ENCODE measurements at regions not wholly inside any gene's neighbourhood (a gene's known extent, or its start where the extent isn't known, plus 50 kb on each side); places are given as distances from the start of the nearest gene placed in this dataset.
A peak's percentile ranks its signal among the peaks of the same experiment; 100 is the strongest.

- H3K4me3 ChIP-seq (ENCODE audit: low read depth, low read length) = no peak overlapping the region
- DNase-seq (ENCODE audit: low read depth) = no peak
- no peak for TF ChIP-seq CTCF (IDR thresholded peaks at IDR 0.05; ENCODE audit: insufficient read depth, low read depth, low read length, missing control alignments)
Observed at GRCh38 chr12:108000111-108000510, 129.0 kb upstream of the WSCD2 start.

- H3K4me3 ChIP-seq (ENCODE audit: low read depth, low read length) = no peak overlapping the region
- peak; percentile 8 for DNase-seq (ENCODE audit: low read depth)
- TF ChIP-seq CTCF (IDR thresholded peaks at IDR 0.05; ENCODE audit: insufficient read depth, low read depth, low read length, missing control alignments) = no peak
Observed at GRCh38 chr12:108004319-108004718, 124.8 kb upstream of the WSCD2 start.

- H3K4me3 ChIP-seq (ENCODE audit: low read depth, low read length) = no peak overlapping the region
- TF ChIP-seq CTCF (IDR thresholded peaks at IDR 0.05; ENCODE audit: insufficient read depth, low read depth, low read length, missing control alignments) = no peak
- DNase-seq (ENCODE audit: low read depth) = peak; percentile 2
Observed at GRCh38 chr12:108008163-108008905, 120.8 kb upstream of the WSCD2 start.

- no peak for DNase-seq (ENCODE audit: low read depth)
- TF ChIP-seq CTCF (IDR thresholded peaks at IDR 0.05; ENCODE audit: insufficient read depth, low read depth, low read length, missing control alignments) = no peak
- no peak overlapping the region for H3K4me3 ChIP-seq (ENCODE audit: low read depth, low read length)
Observed at GRCh38 chr12:108009442-108010070, 119.5 kb upstream of the WSCD2 start.

GRCh38 chr12:108016022-108016564, 113.0 kb upstream of the WSCD2 start:
- H3K4me3 ChIP-seq (ENCODE audit: low read depth, low read length) = no peak overlapping the region
- DNase-seq (ENCODE audit: low read depth) = no peak
- TF ChIP-seq CTCF (IDR thresholded peaks at IDR 0.05; ENCODE audit: insufficient read depth, low read depth, low read length, missing control alignments) = no peak

- no peak for DNase-seq (ENCODE audit: low read depth)
- H3K4me3 ChIP-seq (ENCODE audit: low read depth, low read length) = no peak overlapping the region
- no peak for TF ChIP-seq CTCF (IDR thresholded peaks at IDR 0.05; ENCODE audit: insufficient read depth, low read depth, low read length, missing control alignments)
Observed at GRCh38 chr12:108017472-108018057, 111.5 kb upstream of the WSCD2 start.
